Progenitor cell of endocrine pancreas (in vitro differentiated cells): ENCODE measurements at regions not wholly inside any gene's neighbourhood (a gene's known extent, or its start where the extent isn't known, plus 50 kb on each side); places are given as distances from the start of the nearest gene placed in this dataset.

Source experiments
- DNase-seq: peaks from one replicate; pipeline ENCODE4 v3.0.0; 2021; ENCODE audit warnings: low spot score; ENCODE audit not compliant: unreplicated experiment
- H3K27ac Mint-ChIP-seq: 2 replicates; pipeline ENCODE4 v1.8.0; 2021; ENCODE audit warnings: mild to moderate bottlenecking, moderate library complexity, mixed read lengths
- H3K27me3 Mint-ChIP-seq: 2 replicates; pipeline ENCODE4 v1.8.0; 2021; ENCODE audit warnings: mixed read lengths
- H3K36me3 Mint-ChIP-seq: 2 replicates; pipeline ENCODE4 v1.8.0; 2022; ENCODE audit warnings: mixed read lengths; ENCODE audit not compliant: insufficient read depth
- H3K4me1 Mint-ChIP-seq: 2 replicates; pipeline ENCODE4 v1.8.0; 2021; ENCODE audit warnings: low read depth, mixed read lengths
- H3K4me3 Mint-ChIP-seq: 2 replicates; pipeline ENCODE4 v1.8.0; 2021; ENCODE audit warnings: low read depth, mild to moderate bottlenecking, moderate library complexity, mixed read lengths
- H3K9me3 Mint-ChIP-seq: 2 replicates; pipeline ENCODE4 v1.8.0; 2021; ENCODE audit warnings: low read depth, mixed read lengths
- TF ChIP-seq, protein P1 (sequence below): fragments of 200-600 bp; sonication (generic); IDR thresholded peaks from one replicate; pipeline ENCODE4 v1.5.0; 2021; ENCODE audit warnings: antibody characterized with exemption, mild to moderate bottlenecking; ENCODE audit not compliant: unreplicated experiment

DNA sequence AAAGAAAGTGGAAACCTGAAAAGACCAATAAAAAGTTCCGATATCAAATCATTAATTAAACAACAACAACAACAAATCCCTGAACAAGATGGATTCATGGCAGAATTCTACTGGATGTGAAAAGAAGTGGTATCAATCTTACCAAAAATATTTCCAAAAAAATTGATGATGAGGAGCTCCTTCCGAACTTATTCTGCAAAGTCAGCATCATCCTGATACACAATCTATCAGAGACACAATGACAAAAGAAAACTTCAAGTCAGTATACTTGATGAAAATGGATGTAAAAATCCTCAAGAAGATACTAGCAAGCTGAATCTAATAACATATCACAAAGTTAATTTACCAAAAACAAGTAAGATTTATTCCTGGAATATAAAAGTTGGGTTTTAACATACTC lies 881.8 kb downstream of the SI start:
- H3K4me1 Mint-ChIP-seq: no peaks in the 10 kb centered on the region
- H3K27ac Mint-ChIP-seq: no peak overlapping the region
- no peak for DNase-seq
- no peaks in the 10 kb centered on the region for H3K27me3 Mint-ChIP-seq
- H3K36me3 Mint-ChIP-seq: no peaks in the 10 kb centered on the region
- H3K9me3 Mint-ChIP-seq: no peaks in the 10 kb centered on the region
- TF ChIP-seq, protein P1, sequence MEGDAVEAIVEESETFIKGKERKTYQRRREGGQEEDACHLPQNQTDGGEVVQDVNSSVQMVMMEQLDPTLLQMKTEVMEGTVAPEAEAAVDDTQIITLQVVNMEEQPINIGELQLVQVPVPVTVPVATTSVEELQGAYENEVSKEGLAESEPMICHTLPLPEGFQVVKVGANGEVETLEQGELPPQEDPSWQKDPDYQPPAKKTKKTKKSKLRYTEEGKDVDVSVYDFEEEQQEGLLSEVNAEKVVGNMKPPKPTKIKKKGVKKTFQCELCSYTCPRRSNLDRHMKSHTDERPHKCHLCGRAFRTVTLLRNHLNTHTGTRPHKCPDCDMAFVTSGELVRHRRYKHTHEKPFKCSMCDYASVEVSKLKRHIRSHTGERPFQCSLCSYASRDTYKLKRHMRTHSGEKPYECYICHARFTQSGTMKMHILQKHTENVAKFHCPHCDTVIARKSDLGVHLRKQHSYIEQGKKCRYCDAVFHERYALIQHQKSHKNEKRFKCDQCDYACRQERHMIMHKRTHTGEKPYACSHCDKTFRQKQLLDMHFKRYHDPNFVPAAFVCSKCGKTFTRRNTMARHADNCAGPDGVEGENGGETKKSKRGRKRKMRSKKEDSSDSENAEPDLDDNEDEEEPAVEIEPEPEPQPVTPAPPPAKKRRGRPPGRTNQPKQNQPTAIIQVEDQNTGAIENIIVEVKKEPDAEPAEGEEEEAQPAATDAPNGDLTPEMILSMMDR: no peak
- no peak overlapping the region for H3K4me3 Mint-ChIP-seq

- no peaks in the 10 kb centered on the region for H3K36me3 Mint-ChIP-seq
- H3K9me3 Mint-ChIP-seq: no peaks in the 10 kb centered on the region
- H3K4me1 Mint-ChIP-seq: no peaks in the 10 kb centered on the region
- no peak overlapping the region for H3K27ac Mint-ChIP-seq
- H3K27me3 Mint-ChIP-seq: no peaks in the 10 kb centered on the region
- no peak overlapping the region for H3K4me3 Mint-ChIP-seq
- no peak for DNase-seq
- TF ChIP-seq, protein P1: peak; percentile 15
These were observed 883.5 kb downstream of the SI start for GRCh38 chr3:164194842-164195241.

GRCh38 chr3:164192974-164193373 lies 885.3 kb downstream of the SI start:
- Mint-ChIP-seq H3K27me3 (no peaks in the 10 kb centered on the region), H3K27ac (no peak overlapping the region), H3K36me3 (no peaks in the 10 kb centered on the region), H3K9me3 (no peaks in the 10 kb centered on the region), H3K4me1 (no peaks in the 10 kb centered on the region), H3K4me3 (no peak overlapping the region)
- DNase-seq: no peak
- TF ChIP-seq, protein P1: no peak

DNA sequence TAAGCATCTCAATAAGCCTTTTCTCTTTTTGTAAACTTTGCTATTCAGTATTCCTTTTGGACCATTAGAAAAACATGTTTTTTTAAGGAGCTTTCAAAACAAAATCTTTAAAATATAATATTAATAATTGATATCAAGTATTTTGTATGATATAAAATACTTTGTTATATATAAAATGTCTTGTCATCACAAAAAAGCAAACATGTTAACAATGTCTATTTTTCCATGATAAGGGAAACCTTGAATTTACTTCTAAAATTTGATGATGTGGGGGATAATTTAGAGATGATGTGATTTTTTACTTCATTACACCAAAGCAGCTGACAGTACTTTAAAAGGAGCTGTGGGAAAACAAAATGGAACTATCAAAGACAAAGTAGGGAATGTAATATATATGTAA lies 887.7 kb downstream of the SI start:
- Mint-ChIP-seq H3K4me1 (no peaks in the 10 kb centered on the region), H3K9me3 (peaks cover 2% of the 10 kb centered on the region), H3K36me3 (no peaks in the 10 kb centered on the region), H3K4me3 (no peak overlapping the region), H3K27ac (no peak overlapping the region), H3K27me3 (no peaks in the 10 kb centered on the region)
- TF ChIP-seq, protein P1: no peak
- no peak for DNase-seq

- Mint-ChIP-seq H3K27ac (no peak overlapping the region), H3K9me3 (peaks cover 22% of the 10 kb centered on the region), H3K4me1 (no peaks in the 10 kb centered on the region), H3K36me3 (no peaks in the 10 kb centered on the region), H3K4me3 (no peak overlapping the region), H3K27me3 (no peaks in the 10 kb centered on the region)
- TF ChIP-seq, protein P1: no peak
- DNase-seq: no peak
These were observed 892.2 kb downstream of the SI start for GRCh38 chr3:164186095-164186494.
